H7 (cell line): ENCODE measurements at regions not wholly inside any gene's neighbourhood (a gene's known extent, or its start where the extent isn't known, plus 50 kb on each side); places are given as distances from the start of the nearest gene placed in this dataset.

Experiments
- DNase-seq: peaks from one replicate; pipeline ENCODE4 v3.0.0; 2012
- H3K27me3 ChIP-seq: 2 replicates; pipeline ENCODE4 v1.6.0; 2011; ENCODE audit warnings: mild to moderate bottlenecking, low read length; ENCODE audit not compliant: control insufficient read depth, insufficient read depth
- H3K36me3 ChIP-seq: replicated peaks from 2 replicates; pipeline ENCODE4 v1.5.1; 2011; ENCODE audit warnings: low read length; ENCODE audit not compliant: control insufficient read depth, insufficient read depth
- H3K4me3 ChIP-seq: 2 replicates; pipeline ENCODE4 v1.5.1; 2011; ENCODE audit warnings: low read depth, mild to moderate bottlenecking, control low read depth, low read length, moderate library complexity; ENCODE audit not compliant: insufficient read depth

DNA sequence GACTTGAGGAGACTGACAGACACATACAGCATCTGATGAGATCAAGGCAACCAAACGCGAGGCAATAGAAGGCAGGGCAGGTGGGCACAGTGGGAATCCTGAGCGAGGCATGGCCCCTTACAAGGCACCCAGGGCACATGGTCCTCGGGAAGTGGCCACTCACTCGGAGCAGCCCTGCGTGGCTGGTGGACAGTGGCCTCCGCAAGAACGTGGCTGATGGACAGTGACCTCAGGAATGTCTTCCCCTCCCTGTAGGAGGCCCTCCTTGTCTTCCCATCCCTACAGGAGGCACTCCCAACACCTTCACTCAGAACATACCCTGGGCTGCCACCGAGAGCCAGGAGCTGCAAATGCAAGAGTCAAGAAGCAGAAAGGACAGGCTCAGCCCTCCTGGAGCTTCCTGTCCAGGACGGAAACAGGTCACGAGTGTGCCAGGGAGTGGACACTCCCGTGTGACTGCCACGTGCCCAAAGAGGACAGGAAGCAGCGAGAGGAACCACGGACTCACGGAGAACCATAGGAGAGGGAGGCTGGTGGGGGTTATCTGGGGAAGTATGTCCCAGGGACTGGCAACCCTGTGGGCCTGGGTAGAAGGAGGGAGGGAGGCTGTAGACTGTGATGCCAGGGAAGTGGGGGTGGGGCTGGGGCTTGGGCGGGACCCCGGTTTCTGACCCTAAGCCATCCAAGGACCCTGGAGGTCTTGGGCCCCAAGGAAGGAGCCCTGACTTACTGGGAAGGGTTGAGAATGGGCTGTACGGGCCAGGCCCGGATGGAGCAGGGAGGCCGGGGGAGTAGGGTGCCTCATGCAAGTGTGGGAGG, 321.9 kb upstream of the IRX4 start:
- Histone ChIP-seq H3K4me3 (no peak overlapping the region), H3K36me3 (no peaks in the 10 kb centered on the region), H3K27me3 (no peaks in the 10 kb centered on the region)
- peak; percentile 34 for DNase-seq

DNA sequence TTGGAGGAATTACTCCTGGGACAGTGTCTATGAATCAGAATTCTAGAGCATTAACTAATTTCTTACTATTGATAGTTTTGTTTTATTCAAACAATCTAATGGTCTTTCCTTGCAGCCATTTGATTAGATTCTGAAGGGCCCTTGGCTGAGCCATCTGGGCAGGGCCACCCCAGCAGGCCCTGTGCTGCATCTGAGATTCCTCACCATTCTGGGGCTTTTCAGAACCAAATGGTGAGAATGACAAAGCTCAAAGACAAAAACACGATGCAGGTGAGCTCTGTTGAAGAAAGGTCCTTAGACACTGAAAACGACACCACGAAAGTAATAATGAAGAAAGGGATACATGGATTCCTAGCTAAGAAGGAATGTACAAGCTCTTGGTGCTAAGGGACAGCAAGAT, 321.0 kb upstream of the IRX4 start:
- DNase-seq, result peak; percentile 55
- Histone ChIP-seq H3K27me3 (no peaks in the 10 kb centered on the region), H3K36me3 (no peaks in the 10 kb centered on the region), H3K4me3 (no peak overlapping the region)

DNA sequence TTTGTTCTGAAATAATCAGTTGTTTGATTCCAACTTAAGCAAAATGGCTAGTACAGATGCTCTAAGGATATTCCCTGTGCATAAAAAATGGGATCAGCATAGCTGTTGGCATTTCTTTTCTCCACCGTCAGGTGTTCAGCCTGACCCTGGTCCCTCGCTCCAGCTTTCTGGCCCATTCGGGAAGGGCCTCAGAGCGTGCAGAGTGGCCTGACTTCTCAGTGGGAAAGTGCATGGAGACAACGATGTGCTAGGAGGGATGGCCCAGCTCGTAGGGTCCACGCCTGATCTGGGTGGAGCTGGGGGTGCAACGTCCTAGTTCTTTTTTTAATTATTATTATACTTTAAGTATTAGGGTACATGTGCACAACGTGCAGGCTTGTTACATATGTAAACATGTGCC, 319.1 kb upstream of the IRX4 start:
- no peak for DNase-seq
- Histone ChIP-seq H3K27me3 (no peaks in the 10 kb centered on the region), H3K4me3 (no peak overlapping the region)

DNA sequence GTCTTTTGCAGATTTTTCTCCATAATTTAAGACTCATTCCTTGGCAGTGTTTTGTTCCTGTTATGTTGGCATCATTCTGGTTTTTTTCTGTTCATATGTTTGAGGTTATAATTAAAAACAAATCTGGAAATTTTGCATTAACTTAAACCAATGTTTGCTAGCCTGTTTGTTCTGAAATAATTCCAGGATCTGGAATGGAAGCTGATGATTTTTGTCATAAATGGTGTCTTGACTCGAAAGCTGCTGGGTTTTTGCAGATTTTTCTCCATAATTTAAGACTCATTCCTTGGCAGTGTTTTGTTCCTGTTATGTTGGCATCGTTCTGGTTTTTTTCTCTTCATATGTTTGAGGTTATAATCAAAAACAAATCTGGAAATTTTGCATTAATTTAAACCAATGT, 318.7 kb upstream of the IRX4 start:
- Histone ChIP-seq H3K4me3 (no peak overlapping the region), H3K36me3 (no peaks in the 10 kb centered on the region), H3K27me3 (no peaks in the 10 kb centered on the region)
- no peak for DNase-seq

More for the DNA sequence above, 319.1 kb upstream of the IRX4 start:
- no peaks in the 10 kb centered on the region for H3K36me3 ChIP-seq

DNA sequence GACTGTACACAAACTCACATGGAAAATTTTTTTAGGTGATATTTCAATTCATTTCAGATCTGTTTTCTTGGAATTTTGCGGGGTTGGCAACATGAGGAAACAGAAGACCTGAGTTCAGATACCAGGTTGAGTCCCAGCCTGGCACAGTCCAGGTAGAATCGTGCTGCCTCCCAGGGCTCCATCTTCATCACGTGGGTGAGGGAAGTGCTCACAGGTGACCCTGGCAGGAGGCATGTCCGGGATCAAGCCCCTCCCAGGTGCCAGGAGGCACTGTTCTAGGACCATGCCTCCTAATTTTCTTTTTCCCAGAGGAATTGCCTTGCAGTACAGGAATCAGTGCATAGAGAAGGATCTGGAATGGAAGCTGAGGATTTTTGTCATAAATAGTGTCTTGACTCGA, 318.3 kb upstream of the IRX4 start:
- Histone ChIP-seq H3K27me3 (no peaks in the 10 kb centered on the region), H3K36me3 (no peaks in the 10 kb centered on the region), H3K4me3 (no peak overlapping the region)
- no peak for DNase-seq

DNA sequence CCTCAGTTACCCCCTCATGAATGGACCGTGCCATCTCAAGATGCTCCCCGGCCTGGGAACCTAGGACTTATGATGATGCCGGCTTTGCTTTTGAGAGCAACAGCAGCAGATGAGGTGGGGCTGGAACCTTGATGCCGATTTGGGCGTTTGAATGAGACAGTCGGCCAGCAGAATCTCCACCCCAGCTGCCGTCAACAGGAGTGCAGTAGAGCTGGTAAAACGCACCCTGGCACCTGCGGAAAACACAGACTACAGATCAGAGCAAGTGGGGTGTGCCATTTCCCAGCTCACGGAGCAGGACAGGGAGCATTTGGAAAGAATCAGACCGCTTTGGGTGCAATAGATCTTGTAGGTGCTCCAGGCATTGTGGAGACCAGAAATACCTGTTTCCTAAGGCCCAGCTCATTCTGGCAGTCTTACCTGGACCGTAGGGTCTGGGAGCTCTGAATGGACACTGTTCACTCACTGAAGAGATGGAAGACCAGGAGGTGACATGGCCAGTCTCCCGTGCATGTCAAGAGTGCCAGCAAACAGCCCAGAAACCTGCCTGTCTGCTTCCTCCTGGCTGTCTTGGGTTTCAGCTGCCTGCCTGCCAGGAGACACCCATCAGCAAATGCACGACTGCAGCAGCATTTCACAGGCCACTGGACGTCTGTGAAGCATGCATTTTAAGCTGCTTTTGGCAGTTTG, 317.7 kb upstream of the IRX4 start:
- H3K27me3 ChIP-seq, result no peaks in the 10 kb centered on the region
- no peak for DNase-seq
- H3K4me3 ChIP-seq, result no peak overlapping the region
- H3K36me3 ChIP-seq, result no peaks in the 10 kb centered on the region

DNA sequence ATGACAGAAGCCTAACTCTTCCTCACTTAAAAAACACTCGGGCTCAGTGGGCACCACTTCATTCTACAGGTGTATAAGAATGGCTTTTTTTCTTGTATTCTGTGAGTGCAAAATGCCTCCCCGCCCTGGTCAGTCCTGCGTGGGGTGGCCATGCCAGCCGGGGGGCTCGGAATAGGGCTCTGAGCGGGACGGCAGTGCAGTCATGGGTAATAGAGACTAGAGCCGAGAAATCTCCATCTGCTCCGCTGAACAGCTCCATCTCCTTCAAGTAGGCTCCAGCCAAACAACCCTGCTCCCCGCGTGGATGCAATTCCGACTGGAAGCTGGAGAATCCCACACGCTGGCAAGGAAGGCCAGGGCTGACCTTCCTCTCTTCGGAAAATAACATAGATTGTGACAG, 317.0 kb upstream of the IRX4 start:
- no peak overlapping the region for H3K4me3 ChIP-seq
- no peak for DNase-seq
- no peaks in the 10 kb centered on the region for H3K36me3 ChIP-seq
- no peaks in the 10 kb centered on the region for H3K27me3 ChIP-seq

DNA sequence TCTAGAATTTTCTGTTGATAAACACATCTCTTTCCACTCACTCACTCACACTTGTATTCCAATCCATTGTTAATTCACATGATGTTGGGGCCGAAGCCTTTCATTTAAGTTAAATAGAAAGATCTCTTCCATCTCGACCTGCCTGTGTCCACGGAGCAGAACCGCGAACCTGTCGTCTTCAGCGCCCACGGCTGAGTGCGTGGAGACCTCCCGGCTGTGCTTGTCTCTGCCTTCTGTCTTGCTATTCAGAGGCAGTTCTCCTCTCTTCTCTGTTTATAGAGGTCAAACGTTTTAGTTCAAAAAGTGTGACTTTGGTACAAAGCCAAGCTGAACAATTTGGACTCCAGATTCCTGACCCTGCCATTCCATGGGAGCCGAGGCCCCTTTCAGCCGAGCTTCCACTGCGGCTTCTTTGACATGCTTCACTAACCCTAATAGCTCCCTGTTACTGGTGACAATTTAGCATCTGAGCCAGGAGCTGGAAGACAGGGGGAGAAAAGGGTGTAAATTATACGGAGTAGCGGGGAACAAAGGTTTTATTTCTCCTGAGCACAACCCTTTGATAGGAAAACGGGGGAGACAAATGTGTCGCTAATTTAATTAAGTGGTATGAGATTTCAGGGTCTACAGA, 314.4 kb upstream of the IRX4 start:
- no peaks in the 10 kb centered on the region for H3K27me3 ChIP-seq
- H3K36me3 ChIP-seq, result no peaks in the 10 kb centered on the region
- H3K4me3 ChIP-seq, result no peak overlapping the region
- DNase-seq, result no peak

DNA sequence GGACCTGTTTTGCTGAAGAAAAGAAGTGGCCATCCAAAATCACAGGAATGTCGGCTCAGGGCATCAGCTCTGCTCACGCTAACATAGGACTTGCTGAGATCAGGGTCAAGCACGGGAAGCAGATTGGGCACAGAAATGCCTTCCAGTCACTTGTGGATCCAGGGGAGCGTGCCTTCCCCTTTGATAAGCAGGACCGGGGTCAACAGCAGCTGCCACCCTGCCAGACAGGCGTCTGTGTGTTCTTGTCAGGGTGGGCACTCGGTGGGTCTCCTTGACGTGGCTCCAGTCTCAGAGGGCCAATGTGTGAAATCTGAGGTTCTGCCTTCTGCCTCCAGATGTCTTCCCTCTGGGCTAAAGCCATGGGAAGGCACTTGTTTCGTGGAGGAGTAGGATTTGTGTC, 313.7 kb upstream of the IRX4 start:
- DNase-seq, result no peak
- Histone ChIP-seq H3K27me3 (no peaks in the 10 kb centered on the region), H3K36me3 (no peaks in the 10 kb centered on the region), H3K4me3 (no peak overlapping the region)

DNA sequence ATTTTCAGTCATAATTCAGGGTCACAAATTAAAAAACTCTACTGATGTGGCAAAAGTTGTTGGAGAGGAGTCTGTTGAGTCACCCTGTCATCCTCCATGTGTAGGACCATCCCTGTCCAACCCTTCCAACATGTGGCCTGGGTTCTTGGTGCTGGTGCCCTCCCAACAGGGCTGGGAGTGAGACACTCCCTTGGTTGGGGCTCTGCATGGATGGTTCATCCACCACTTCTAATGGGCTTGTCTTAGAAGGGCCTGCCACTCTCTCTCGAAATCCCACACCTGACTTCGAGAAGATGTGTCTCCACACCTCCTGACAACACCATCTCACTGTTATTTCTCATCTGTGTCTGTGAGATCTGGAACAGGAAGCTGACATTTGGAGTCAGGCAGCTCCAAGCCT, 312.2 kb upstream of the IRX4 start:
- Histone ChIP-seq H3K4me3 (no peak overlapping the region), H3K36me3 (no peaks in the 10 kb centered on the region), H3K27me3 (no peaks in the 10 kb centered on the region)
- no peak for DNase-seq

DNA sequence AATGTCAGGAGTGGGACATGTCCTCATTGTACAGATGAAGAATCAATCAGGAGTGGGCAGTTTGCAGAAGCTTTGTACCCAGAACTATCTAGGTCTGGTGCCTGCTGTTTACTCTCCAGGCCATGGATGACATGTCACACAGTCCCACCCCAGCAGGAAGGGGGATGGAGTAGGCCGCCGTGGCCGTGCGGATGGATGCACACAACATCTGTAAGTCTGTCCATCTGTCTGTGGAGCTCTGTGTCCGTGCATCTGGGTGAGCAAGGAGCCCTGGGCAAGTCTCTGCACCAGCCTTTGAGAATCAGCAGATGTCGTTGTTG, 311.5 kb upstream of the IRX4 start:
- Histone ChIP-seq H3K27me3 (no peaks in the 10 kb centered on the region), H3K36me3 (no peaks in the 10 kb centered on the region), H3K4me3 (no peak overlapping the region)
- no peak for DNase-seq

DNA sequence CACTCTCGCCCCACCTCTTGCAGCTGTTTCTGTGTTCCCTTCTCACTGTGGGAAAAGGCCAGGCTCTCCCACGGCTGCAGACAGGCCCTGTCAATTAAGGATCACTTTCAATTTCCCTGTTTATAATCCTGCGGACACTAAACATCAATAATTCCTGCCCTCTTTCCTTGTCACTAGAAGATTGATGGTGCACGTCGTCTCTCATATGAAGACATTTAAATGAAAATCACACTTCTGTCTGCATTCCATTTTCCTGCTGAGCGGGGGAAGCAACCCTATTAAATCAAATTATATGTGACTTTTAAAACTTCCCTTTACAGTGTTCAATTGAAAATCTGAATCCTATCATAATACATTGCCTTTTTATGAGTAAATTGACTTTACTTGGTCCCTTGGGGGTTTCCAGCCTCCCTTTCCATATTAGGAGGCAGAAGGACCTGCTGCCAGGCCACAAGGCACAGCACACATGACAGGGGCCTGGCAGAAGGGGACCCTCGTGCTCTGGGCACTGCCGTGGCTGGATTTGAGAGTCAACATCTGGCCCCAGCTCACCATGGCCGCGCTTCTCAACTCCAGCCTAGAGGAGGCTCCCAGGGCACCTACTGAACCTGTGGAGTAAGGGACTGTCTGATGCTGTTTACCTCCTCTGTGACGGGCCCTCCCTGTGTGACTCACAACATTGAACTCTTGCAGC, 311.0 kb upstream of the IRX4 start:
- no peak for DNase-seq
- Histone ChIP-seq H3K27me3 (no peaks in the 10 kb centered on the region), H3K4me3 (no peak overlapping the region), H3K36me3 (no peaks in the 10 kb centered on the region)

DNA sequence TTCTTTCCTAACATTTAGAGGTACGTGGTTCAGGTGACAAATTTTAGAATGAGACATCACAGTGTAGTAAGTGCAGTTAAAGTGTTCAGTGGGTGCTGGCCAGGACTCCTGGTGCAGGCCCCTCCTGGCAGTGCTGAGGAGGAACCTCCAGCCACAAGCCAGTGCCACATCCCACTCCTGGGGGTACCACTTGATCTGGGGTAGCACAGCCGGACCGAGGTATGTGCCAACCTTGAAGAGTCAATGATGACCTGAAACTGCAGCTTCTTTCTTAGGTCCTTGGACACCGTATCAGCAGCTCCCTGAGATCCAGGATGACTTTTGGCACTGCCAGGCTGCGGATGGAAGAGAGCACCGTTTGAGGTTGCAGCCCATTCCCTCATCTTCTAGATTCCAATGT, 310.4 kb upstream of the IRX4 start:
- no peaks in the 10 kb centered on the region for H3K27me3 ChIP-seq
- no peak for DNase-seq
- H3K4me3 ChIP-seq, result no peak overlapping the region
- no peaks in the 10 kb centered on the region for H3K36me3 ChIP-seq

DNA sequence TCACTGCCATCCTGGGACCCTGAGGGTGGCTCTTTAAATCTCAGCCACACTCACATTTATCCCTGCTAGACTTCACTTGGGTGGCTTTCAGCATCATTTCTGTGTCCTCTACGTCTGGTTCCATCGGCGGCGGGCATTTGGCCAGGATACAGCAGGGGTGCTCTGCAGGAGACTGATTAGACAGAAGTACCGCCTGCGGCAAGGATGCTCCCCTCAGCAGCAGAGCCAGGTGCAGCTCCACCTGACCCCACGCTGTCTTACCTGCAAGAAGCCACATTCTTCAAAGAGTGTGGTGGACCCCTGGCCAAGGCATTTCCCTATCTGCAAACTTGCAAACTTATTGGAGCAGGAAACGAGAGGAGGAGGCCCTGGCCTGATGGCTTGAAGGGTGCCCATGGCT, 309.8 kb upstream of the IRX4 start:
- no peak overlapping the region for H3K4me3 ChIP-seq

DNA sequence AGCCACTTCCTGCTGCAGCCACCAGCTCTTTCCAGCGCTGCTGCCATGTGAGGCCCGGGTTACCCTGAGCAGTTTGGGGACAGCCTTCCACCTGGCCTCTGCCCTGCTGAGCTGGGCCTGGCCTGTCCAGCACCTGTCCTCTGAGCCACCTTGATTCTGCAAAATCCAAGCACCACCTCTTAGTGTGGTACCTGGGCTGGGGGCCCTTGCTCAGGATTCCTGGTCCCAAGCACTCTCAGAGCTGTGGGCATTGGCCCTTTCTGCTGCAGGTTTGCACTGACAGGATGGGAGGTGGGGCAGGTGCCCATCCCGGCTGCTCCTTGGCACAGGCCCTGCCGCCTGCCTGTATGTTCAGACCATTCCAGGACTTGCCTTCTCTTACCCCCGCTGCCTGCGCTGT, 309.2 kb upstream of the IRX4 start:
- H3K36me3 ChIP-seq, result no peaks in the 10 kb centered on the region
- no peak overlapping the region for H3K4me3 ChIP-seq
- H3K27me3 ChIP-seq, result no peaks in the 10 kb centered on the region
- DNase-seq, result no peak

More for the DNA sequence above, 309.8 kb upstream of the IRX4 start:
- no peak for DNase-seq
- H3K36me3 ChIP-seq, result no peaks in the 10 kb centered on the region
- H3K27me3 ChIP-seq, result no peaks in the 10 kb centered on the region
